HEK293 (cell line): ENCODE measurements at regions not wholly inside any gene's neighbourhood (a gene's known extent, or its start where the extent isn't known, plus 50 kb on each side); places are given as distances from the start of the nearest gene placed in this dataset.

Experiments
- CTCF ChIP-seq: fragments of 450-650 bp; formaldehyde crosslinking; IDR thresholded peaks from 2 replicates; pipeline ENCODE4 v1.5.1; 2016; ENCODE audit warnings: missing biosample characterization, missing genetic modification characterization
- PRDM1 ChIP-seq: fragments of 450-650 bp; formaldehyde crosslinking; IDR thresholded peaks from 2 replicates; pipeline ENCODE4; 2016; ENCODE audit warnings: missing biosample characterization, missing genetic modification characterization
- REST ChIP-seq: fragments of 450-650 bp; formaldehyde crosslinking; IDR thresholded peaks from 2 replicates; pipeline ENCODE4 v1.5.1; 2016; ENCODE audit warnings: missing biosample characterization, missing genetic modification characterization
- ZNF341 ChIP-seq: fragments of 450-650 bp; formaldehyde crosslinking; IDR thresholded peaks from 2 replicates; pipeline ENCODE4; 2016; ENCODE audit warnings: low read depth, missing biosample characterization, missing genetic modification characterization

GRCh38 chr2:118219611-118220010 is 131.3 kb downstream of the INSIG2 start:
- TF ChIP-seq CTCF (tag by site-specific recombination) (no peak), REST (tag by site-specific recombination) (no peak), PRDM1 (no peak), ZNF341 (no peak)
